Endothelial cell of umbilical vein (primary cell): ENCODE measurements at regions not wholly inside any gene's neighbourhood (a gene's known extent, or its start where the extent isn't known, plus 50 kb on each side); places are given as distances from the start of the nearest gene placed in this dataset.

Source experiments
- BruUV-seq: library from RNA; stranded (reverse); fragments of 400-500 nt; replicated peaks from 2 replicates; lab custom pipeline; 2021; lab: Mats Ljungman, UMichigan
- CTCF ChIA-PET: fragments of 300-600, 350-600 bp; sonication (Branson Sonifier 250); formaldehyde crosslinking; loops from one replicate; lab custom pipeline; 2021; ENCODE audit warnings: antibody characterized with exemption, inconsistent platforms; lab: Charles Lee
- POLR2A ChIA-PET: fragments of 300-600, 350-600 bp; sonication (Branson Sonifier 250); formaldehyde crosslinking; loops from one replicate; lab custom pipeline; 2021; ENCODE audit warnings: antibody characterized with exemption, inconsistent platforms; lab: Charles Lee
- DNase-seq: peaks from one replicate; pipeline ENCODE4 v3.0.0-alpha.2; 2011; ENCODE audit warnings: low read depth, low spot score
- FAIRE-seq: peaks from 2 replicates; lab custom pipeline; 2011; peaks lifted over from hg19 to GRCh38; lab: Jason Lieb, UNC
- H2AFZ ChIP-seq: 2 replicates; pipeline ENCODE4 v1.6.0; 2012; ENCODE audit warnings: low read depth, low read length, control low read depth, inconsistent platforms
- H3K27ac ChIP-seq: 2 replicates; pipeline ENCODE4 v1.5.1; 2011; ENCODE audit warnings: low read depth, mild to moderate bottlenecking, control low read depth, low read length, moderate library complexity; ENCODE audit not compliant: insufficient read depth
- H3K27me3 ChIP-seq, 2 experiments: 2 replicates each; pipeline versions ENCODE4 v1.6.0 to v1.6.1; 2011; ENCODE audit warnings: low read length in 2 of 2, mixed read lengths in 1 of 2; ENCODE audit not compliant: control insufficient read depth in 2 of 2, insufficient read depth in 2 of 2
- H3K36me3 ChIP-seq, 2 experiments: 2 replicates in 1 of 2; 3 replicates in 1 of 2; pipeline ENCODE4 v1.5.1; 2011; ENCODE audit warnings: low read length in 2 of 2, mild to moderate bottlenecking in 1 of 2, moderate library complexity in 1 of 2; ENCODE audit not compliant: control insufficient read depth in 2 of 2, insufficient read depth in 2 of 2; ENCODE audit errors: extremely low read depth in 1 of 2
- H3K4me1 ChIP-seq: 3 replicates; pipeline ENCODE4 v1.5.1; 2011; ENCODE audit warnings: mild to moderate bottlenecking, low read length; ENCODE audit not compliant: control insufficient read depth, insufficient read depth; ENCODE audit errors: extremely low read depth
- H3K4me2 ChIP-seq: 2 replicates; pipeline ENCODE4 v1.6.1; 2011; ENCODE audit warnings: low read length, control low read depth, mixed read lengths; ENCODE audit not compliant: insufficient read depth
- H3K4me3 ChIP-seq, 3 experiments: fragments of 200-600 bp in 1 of 3; sonication (generic), shearing (Covaris generic) in 1 of 3; replicated peaks in 1 of 3; 2 replicates each; pipeline ENCODE4 v1.5.1; 2011 to 2016; ENCODE audit warnings: control low read depth in 3 of 3, low read length in 3 of 3, mild to moderate bottlenecking in 2 of 3, inconsistent platforms in 1 of 3, low read depth in 1 of 3, moderate library complexity in 1 of 3; ENCODE audit not compliant: insufficient read depth in 1 of 3
- H3K79me2 ChIP-seq: 2 replicates; pipeline ENCODE4 v1.6.0; 2012; ENCODE audit warnings: low read length, inconsistent platforms; ENCODE audit not compliant: control insufficient read depth, insufficient read depth
- H3K9ac ChIP-seq: replicated peaks from 2 replicates; pipeline ENCODE3; 2011; ENCODE audit warnings: low read length, control low read depth; ENCODE audit not compliant: insufficient read depth; ENCODE audit errors: extremely low read depth
- H3K9me1 ChIP-seq: replicated peaks from 3 replicates; pipeline ENCODE4 v1.6.0; 2011; ENCODE audit warnings: mild to moderate bottlenecking, low read length; ENCODE audit not compliant: control insufficient read depth, insufficient read depth; ENCODE audit errors: extremely low read depth
- H3K9me3 ChIP-seq: replicated peaks from 2 replicates; pipeline ENCODE4 v1.5.1; 2012; ENCODE audit warnings: low read length, inconsistent platforms; ENCODE audit not compliant: control insufficient read depth, insufficient read depth
- H4K20me1 ChIP-seq: replicated peaks from 2 replicates; pipeline ENCODE3; 2011; ENCODE audit warnings: mild to moderate bottlenecking, low read length; ENCODE audit not compliant: control insufficient read depth, insufficient read depth; ENCODE audit errors: extremely low read depth
- EZH2 ChIP-seq: IDR thresholded peaks from 2 replicates; pipeline ENCODE4 v1.6.1; 2012; ENCODE audit warnings: borderline replicate concordance, low read depth, mild to moderate bottlenecking, moderate library complexity, low read length, inconsistent platforms; ENCODE audit not compliant: severe bottlenecking
- FOS ChIP-seq: IDR thresholded peaks from 2 replicates; pipeline ENCODE4 v1.6.1; 2011; ENCODE audit warnings: mild to moderate bottlenecking, low read length, moderate library complexity, borderline replicate concordance; ENCODE audit not compliant: insufficient read depth
- GATA2 ChIP-seq: IDR thresholded peaks from 2 replicates; pipeline ENCODE4 v1.7.0; 2011; ENCODE audit warnings: low read depth, mild to moderate bottlenecking, moderate library complexity, mixed read lengths, low read length; ENCODE audit not compliant: insufficient read length, insufficient read depth
- JUN ChIP-seq: IDR thresholded peaks from 2 replicates; pipeline ENCODE4 v1.6.1; 2011; ENCODE audit warnings: borderline replicate concordance, low read depth; ENCODE audit not compliant: insufficient read length, insufficient read depth
- MYC ChIP-seq: IDR thresholded peaks from one replicate; pipeline ENCODE4 v1.6.1; 2011; ENCODE audit warnings: mild to moderate bottlenecking, low read depth, low read length
- POLR2A ChIP-seq: IDR thresholded peaks from 2 replicates; pipeline ENCODE4 v1.6.1; 2012; ENCODE audit warnings: low read depth, mild to moderate bottlenecking, control low read depth, low read length
- POLR2AphosphoS5 ChIP-seq: IDR thresholded peaks from 2 replicates; pipeline ENCODE4 v1.6.1; 2012; ENCODE audit warnings: low read depth, mild to moderate bottlenecking, control low read depth, low read length, moderate library complexity; ENCODE audit not compliant: insufficient read depth
- dilution Hi-C: fragments of 300-500 bp; cut with MboI; formaldehyde crosslinking; loops from one replicate; pipeline ENCODE4 v1.15.0; 2019; ENCODE audit warnings: low sequenced_read_pairs; ENCODE audit not compliant: extremely low pct_ligation_motif_present
- intact Hi-C: fragments of 100-400 bp; cut with micrococcal nuclease; formaldehyde crosslinking; loops from one replicate; pipeline ENCODE4 v1.10.0; 2022
- TF ChIP-seq, protein P1 (sequence below), 2 donors: IDR thresholded peaks; 1 replicate in 1 of 2; 2 replicates in 1 of 2; pipeline ENCODE4 v1.5.1; 2011; ENCODE audit warnings: low read length in 2 of 2, mild to moderate bottlenecking in 2 of 2, moderate library complexity in 2 of 2, control low read depth in 1 of 2, inconsistent platforms in 1 of 2, low read depth in 1 of 2; ENCODE audit not compliant: insufficient read depth in 1 of 2; ENCODE audit errors: extremely low read depth in 1 of 2
- TF ChIP-seq, protein P2 (sequence below): IDR thresholded peaks from 2 replicates; pipeline ENCODE4 v1.6.1; 2011; ENCODE audit not compliant: insufficient read depth, insufficient read length

DNA sequence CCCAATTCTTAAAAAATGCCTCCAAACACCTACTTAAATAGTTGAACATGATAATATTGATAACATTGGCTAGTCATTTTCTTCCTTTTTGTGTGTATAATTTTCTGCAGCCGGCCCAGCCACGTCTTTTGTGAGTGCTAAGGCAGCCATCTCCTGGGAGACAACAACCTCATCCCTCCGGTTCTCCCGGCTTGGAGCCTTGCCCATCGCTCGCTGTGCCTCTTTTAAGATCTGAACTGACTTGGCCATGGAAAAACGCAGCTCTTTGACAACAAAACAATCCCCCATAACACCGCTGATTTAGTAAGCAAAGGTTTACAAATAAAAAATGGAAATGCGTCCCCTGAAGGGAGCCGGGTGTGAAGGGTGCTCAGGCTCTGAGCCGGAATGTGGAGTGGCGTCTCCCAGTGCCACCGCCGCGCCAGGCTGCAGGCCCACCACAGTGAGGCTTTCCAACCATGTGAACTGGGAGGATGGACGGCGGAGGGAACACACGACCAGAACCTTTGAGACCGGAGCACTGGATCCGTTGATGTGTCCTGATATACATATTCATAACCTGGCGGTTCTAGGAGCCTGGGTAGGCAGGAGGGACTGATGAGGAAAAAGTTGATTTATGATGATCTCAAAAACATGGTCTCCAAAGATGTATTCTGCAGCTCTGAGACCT, 87.4 kb downstream of the SMIM21 start:
- Histone ChIP-seq H3K4me3 (no peak overlapping the region), H3K4me1 (no peaks in the 10 kb centered on the region), H3K36me3 (no peaks in the 10 kb centered on the region), H3K9me3 (no peaks in the 10 kb centered on the region), H3K27me3 (no peaks in the 10 kb centered on the region), H3K9me1 (no peaks in the 10 kb centered on the region), H3K79me2 (no peaks in the 10 kb centered on the region), H3K27ac (no peak overlapping the region), H4K20me1 (no peaks in the 10 kb centered on the region), H2AFZ (no peak overlapping the region), H3K4me2 (no peak overlapping the region), H3K9ac (no peak overlapping the region)
- TF ChIP-seq MYC (no peak), POLR2A (no peak), POLR2AphosphoS5 (no peak), FOS (no peak), GATA2 (no peak), EZH2 (no peak), JUN (no peak)
- TF ChIP-seq, protein P1, sequence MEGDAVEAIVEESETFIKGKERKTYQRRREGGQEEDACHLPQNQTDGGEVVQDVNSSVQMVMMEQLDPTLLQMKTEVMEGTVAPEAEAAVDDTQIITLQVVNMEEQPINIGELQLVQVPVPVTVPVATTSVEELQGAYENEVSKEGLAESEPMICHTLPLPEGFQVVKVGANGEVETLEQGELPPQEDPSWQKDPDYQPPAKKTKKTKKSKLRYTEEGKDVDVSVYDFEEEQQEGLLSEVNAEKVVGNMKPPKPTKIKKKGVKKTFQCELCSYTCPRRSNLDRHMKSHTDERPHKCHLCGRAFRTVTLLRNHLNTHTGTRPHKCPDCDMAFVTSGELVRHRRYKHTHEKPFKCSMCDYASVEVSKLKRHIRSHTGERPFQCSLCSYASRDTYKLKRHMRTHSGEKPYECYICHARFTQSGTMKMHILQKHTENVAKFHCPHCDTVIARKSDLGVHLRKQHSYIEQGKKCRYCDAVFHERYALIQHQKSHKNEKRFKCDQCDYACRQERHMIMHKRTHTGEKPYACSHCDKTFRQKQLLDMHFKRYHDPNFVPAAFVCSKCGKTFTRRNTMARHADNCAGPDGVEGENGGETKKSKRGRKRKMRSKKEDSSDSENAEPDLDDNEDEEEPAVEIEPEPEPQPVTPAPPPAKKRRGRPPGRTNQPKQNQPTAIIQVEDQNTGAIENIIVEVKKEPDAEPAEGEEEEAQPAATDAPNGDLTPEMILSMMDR (IDR thresholded peaks at IDR 0.05; ENCODE audit: extremely low read depth in 1 of 2, insufficient read depth in 1 of 2, low read depth in 1 of 2, low read length in 2 of 2) = no peak
- TF ChIP-seq, protein P2, sequence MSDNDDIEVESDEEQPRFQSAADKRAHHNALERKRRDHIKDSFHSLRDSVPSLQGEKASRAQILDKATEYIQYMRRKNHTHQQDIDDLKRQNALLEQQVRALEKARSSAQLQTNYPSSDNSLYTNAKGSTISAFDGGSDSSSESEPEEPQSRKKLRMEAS = no peak
- ChIA-PET POLR2A (no interaction called here), CTCF (no interaction called here)
- FAIRE-seq (no peak), DNase-seq (no peak)
- dilution Hi-C loops (no loop called here), intact Hi-C loops (no loop called here)
- BruUV-seq = no TSS peak
